COLO668 (cell line): ENCODE measurements at regions not wholly inside any gene's neighbourhood (a gene's known extent, or its start where the extent isn't known, plus 50 kb on each side); places are given as distances from the start of the nearest gene placed in this dataset.
"Not testable (repeated sequence)": the region's sequence is repeated elsewhere in the genome, so short reads cannot be mapped to it uniquely, and the experiment has no call there.

ENCODE experiments used
- DNase-seq: peaks from one replicate; lab custom pipeline; 2025; ENCODE audit not compliant: unreplicated experiment; lab: John Stamatoyannopoulos, UW

- DNase-seq = no peak
These were observed 915.3 kb downstream of the FSCB start for GRCh38 chr14:43591776-43592175.

- no peak for DNase-seq
These were observed 919.9 kb downstream of the FSCB start for GRCh38 chr14:43587183-43587582.

GRCh38 chr14:43579671-43580070, 927.4 kb downstream of the FSCB start:
- DNase-seq = no peak

GRCh38 chr14:43568022-43568421, 939.1 kb downstream of the FSCB start:
- no peak for DNase-seq

- no peak for DNase-seq
These were observed 958.7 kb downstream of the FSCB start for GRCh38 chr14:43548368-43548767.

GRCh38 chr14:43547596-43547995, 959.5 kb downstream of the FSCB start:
- DNase-seq = not testable (repeated sequence)

GRCh38 chr14:43541356-43541755, 965.7 kb downstream of the FSCB start:
- no peak for DNase-seq

- no peak for DNase-seq
These were observed 966.1 kb downstream of the FSCB start for GRCh38 chr14:43540948-43541347.

GRCh38 chr14:43539210-43539609, 967.9 kb downstream of the FSCB start:
- DNase-seq = no peak

- DNase-seq = no peak
These were observed 971.7 kb downstream of the FSCB start for GRCh38 chr14:43535231-43535838.

GRCh38 chr14:43532825-43533416, 974.2 kb downstream of the FSCB start:
- no peak for DNase-seq

- no peak for DNase-seq
These were observed 978.8 kb downstream of the FSCB start for GRCh38 chr14:43528321-43528720.

- no peak for DNase-seq
These were observed 981.4 kb downstream of the FSCB start for GRCh38 chr14:43525658-43526057.

GRCh38 chr14:43522901-43523300, 984.2 kb downstream of the FSCB start:
- DNase-seq = no peak

- DNase-seq = no peak
These were observed 984.9 kb downstream of the FSCB start for GRCh38 chr14:43522191-43522590.

GRCh38 chr14:43503508-43503907, 1003.6 kb downstream of the FSCB start:
- DNase-seq = no peak

- not testable (repeated sequence) for DNase-seq
These were observed 1014.7 kb downstream of the FSCB start for GRCh38 chr14:43492359-43492758.

GRCh38 chr14:43483415-43483814, 1023.7 kb downstream of the FSCB start:
- DNase-seq = no peak

GRCh38 chr14:43481864-43482263, 1025.2 kb downstream of the FSCB start:
- no peak for DNase-seq

GRCh38 chr14:43480976-43481375, 1026.1 kb downstream of the FSCB start:
- no peak for DNase-seq

GRCh38 chr14:43479596-43480195, 1027.4 kb downstream of the FSCB start:
- no peak for DNase-seq

- DNase-seq = no peak
These were observed 1030.3 kb downstream of the FSCB start for GRCh38 chr14:43476822-43477221.

GRCh38 chr14:43475757-43476156, 1031.3 kb downstream of the FSCB start:
- DNase-seq = no peak
